NCI-H1105 treated with DMSO at 0.1 percent for 48 hours (cell line): ENCODE measurements at regions not wholly inside any gene's neighbourhood (a gene's known extent, or its start where the extent isn't known, plus 50 kb on each side); places are given as distances from the start of the nearest gene placed in this dataset.
"Not testable (repeated sequence)": the region's sequence is repeated elsewhere in the genome, so short reads cannot be mapped to it uniquely, and the experiment has no call there.

Source experiments
- DNase-seq: peaks from one replicate; lab custom pipeline; 2025; lab: John Stamatoyannopoulos, UW

GRCh38 chr1:228611707-228612106 is 123.6 kb upstream of the RHOU start:
- DNase-seq, result not testable (repeated sequence)

GRCh38 chr1:228622002-228622716 is 113.1 kb upstream of the RHOU start:
- not testable (repeated sequence) for DNase-seq

GRCh38 chr1:228626481-228626880 is 108.8 kb upstream of the RHOU start:
- not testable (repeated sequence) for DNase-seq

- not testable (repeated sequence) for DNase-seq
These were observed 102.4 kb upstream of the RHOU start for GRCh38 chr1:228632858-228633257.

GRCh38 chr1:228635304-228635703 is 100.0 kb upstream of the RHOU start:
- DNase-seq, result not testable (repeated sequence)

- not testable (repeated sequence) for DNase-seq
These were observed 97.8 kb upstream of the RHOU start for GRCh38 chr1:228637529-228637928.

- peak; percentile 15 for DNase-seq
These were observed 88.4 kb upstream of the RHOU start for GRCh38 chr1:228646717-228647522.

GRCh38 chr1:228647523-228648444 is 87.5 kb upstream of the RHOU start:
- peak; percentile 37 for DNase-seq

GRCh38 chr1:228648647-228649383 is 86.5 kb upstream of the RHOU start:
- no peak for DNase-seq

- no peak for DNase-seq
These were observed 85.1 kb upstream of the RHOU start for GRCh38 chr1:228650141-228650540.

- no peak for DNase-seq
These were observed 84.3 kb upstream of the RHOU start for GRCh38 chr1:228650946-228651345.

GRCh38 chr1:228652116-228652515 is 83.2 kb upstream of the RHOU start:
- no peak for DNase-seq

GRCh38 chr1:228653057-228653456 is 82.2 kb upstream of the RHOU start:
- not testable (repeated sequence) for DNase-seq

- DNase-seq, result no peak
These were observed 81.5 kb upstream of the RHOU start for GRCh38 chr1:228653748-228654147.

- DNase-seq, result no peak
These were observed 79.4 kb upstream of the RHOU start for GRCh38 chr1:228655796-228656394.

GRCh38 chr1:228662007-228662689 is 73.1 kb upstream of the RHOU start:
- DNase-seq, result not testable (repeated sequence)

GRCh38 chr1:228664399-228664914 is 70.8 kb upstream of the RHOU start:
- DNase-seq, result peak; percentile 44

- no peak for DNase-seq
These were observed 68.3 kb upstream of the RHOU start for GRCh38 chr1:228666686-228667623.
